GM23338 (cell line): ENCODE measurements at regions not wholly inside any gene's neighbourhood (a gene's known extent, or its start where the extent isn't known, plus 50 kb on each side); places are given as distances from the start of the nearest gene placed in this dataset.

Experiments
- ATAC-seq: fragments of 200-7000 bp; cut with Tn5 transposase; 3 replicates; pipeline ENCODE4 v1.9.1; 2020
- DNase-seq: peaks from one replicate; pipeline ENCODE4 v3.0.0-alpha.2; 2015; ENCODE audit warnings: low spot score
- H2AFZ ChIP-seq: fragments of 200-600 bp; sonication (generic); 2 replicates; pipeline ENCODE4 v1.8.0; 2016; ENCODE audit warnings: antibody characterized with exemption, mild to moderate bottlenecking, moderate library complexity
- H3F3A ChIP-seq: fragments of 200-600 bp; sonication (generic); replicated peaks from 2 replicates; pipeline ENCODE4 v1.8.0; 2017; ENCODE audit warnings: antibody characterized with exemption, mixed run types, low read depth
- H3K27ac ChIP-seq: fragments of 200-600 bp; sonication (generic); 2 replicates; pipeline ENCODE4 v1.6.1; 2016; ENCODE audit warnings: low read depth
- H3K27me3 ChIP-seq: fragments of 200-600 bp; sonication (generic); 2 replicates; pipeline ENCODE4 v1.8.0; 2016; ENCODE audit warnings: mild to moderate bottlenecking, mixed run types, moderate library complexity; ENCODE audit not compliant: insufficient read depth
- H3K36me3 ChIP-seq: fragments of 200-600 bp; sonication (generic); 2 replicates; pipeline ENCODE4 v1.8.0; 2016; ENCODE audit warnings: mild to moderate bottlenecking; ENCODE audit not compliant: insufficient read depth
- H3K4me1 ChIP-seq: fragments of 200-600 bp; sonication (generic); 2 replicates; pipeline ENCODE4 v1.8.0; 2016; ENCODE audit warnings: mild to moderate bottlenecking, moderate library complexity; ENCODE audit not compliant: insufficient read depth
- H3K4me2 ChIP-seq: fragments of 200-600 bp; sonication (generic); 2 replicates; pipeline ENCODE4 v1.7.1; 2017; ENCODE audit warnings: mixed run types
- H3K4me3 ChIP-seq: fragments of 200-600 bp; sonication (generic); 2 replicates; pipeline ENCODE4 v1.6.1; 2016; ENCODE audit warnings: mixed run types
- H3K79me2 ChIP-seq: fragments of 200-600 bp; sonication (generic); replicated peaks from 2 replicates; pipeline ENCODE4 v1.8.0; 2017; ENCODE audit warnings: mild to moderate bottlenecking; ENCODE audit not compliant: insufficient read depth
- H3K9me2 ChIP-seq: fragments of 200-600 bp; sonication (generic); 2 replicates; pipeline ENCODE4 v1.8.0; 2017; ENCODE audit not compliant: insufficient read depth
- H4K20me1 ChIP-seq: fragments of 200-600 bp; sonication (generic); replicated peaks from 2 replicates; pipeline ENCODE4 v1.8.0; 2017; ENCODE audit warnings: mild to moderate bottlenecking; ENCODE audit not compliant: insufficient read depth
- H3K27ac Mint-ChIP-seq: 2 replicates; pipeline ENCODE4 v1.8.0; 2020; ENCODE audit warnings: inconsistent platforms, mild to moderate bottlenecking, moderate library complexity, mixed read lengths
- H3K27me3 Mint-ChIP-seq: 3 replicates; pipeline ENCODE4 v1.8.0; 2022; ENCODE audit warnings: low read depth, mild to moderate bottlenecking, moderate library complexity, mixed read lengths, inconsistent platforms; ENCODE audit not compliant: insufficient read depth, poor library complexity
- H3K36me3 Mint-ChIP-seq: 3 replicates; pipeline ENCODE4 v1.8.0; 2021; ENCODE audit warnings: low read depth, mild to moderate bottlenecking, inconsistent platforms, moderate library complexity, mixed read lengths
- H3K4me1 Mint-ChIP-seq: 3 replicates; pipeline ENCODE4 v1.8.0; 2020; ENCODE audit warnings: mild to moderate bottlenecking, inconsistent platforms, mixed read lengths
- H3K4me3 Mint-ChIP-seq: 3 replicates; pipeline ENCODE4 v1.8.0; 2021; ENCODE audit warnings: moderate library complexity, mild to moderate bottlenecking, inconsistent platforms, mixed read lengths
- H3K9me3 Mint-ChIP-seq: 3 replicates; pipeline ENCODE4 v1.8.0; 2020; ENCODE audit warnings: moderate library complexity, mild to moderate bottlenecking, inconsistent platforms, mixed read lengths
- CREB1 ChIP-seq: fragments of 250-450 bp; sonication (Bioruptor Pico); IDR thresholded peaks from 2 replicates; pipeline ENCODE4 v1.5.0; 2020; ENCODE audit warnings: low read depth, mild to moderate bottlenecking, moderate library complexity
- EZH2 ChIP-seq: fragments of 200-600 bp; sonication (generic); IDR thresholded peaks from one replicate; pipeline ENCODE4 v1.8.0; 2017; ENCODE audit warnings: antibody characterized with exemption, mild to moderate bottlenecking, low read depth; ENCODE audit not compliant: unreplicated experiment
- EZH2phosphoT487 ChIP-seq: fragments of 200-600 bp; sonication (generic); IDR thresholded peaks from one replicate; pipeline ENCODE4 v1.8.1; 2018; ENCODE audit warnings: antibody characterized with exemption; ENCODE audit not compliant: unreplicated experiment
- JUNB ChIP-seq: IDR thresholded peaks from one replicate; pipeline ENCODE4 v1.6.1; 2016; ENCODE audit warnings: antibody characterized with exemption; ENCODE audit not compliant: unreplicated experiment
- NANOG ChIP-seq: IDR thresholded peaks from 2 replicates; pipeline ENCODE4 v1.6.1; 2016; ENCODE audit warnings: antibody characterized with exemption, borderline replicate concordance
- POLR2AphosphoS5 ChIP-seq: IDR thresholded peaks from 2 replicates; pipeline ENCODE4 v1.6.1; 2016; ENCODE audit warnings: antibody characterized with exemption, low read depth
- STAT1 ChIP-seq: IDR thresholded peaks from one replicate; pipeline ENCODE4 v1.6.1; 2016; ENCODE audit warnings: antibody characterized with exemption; ENCODE audit not compliant: unreplicated experiment
- ZNF114 ChIP-seq: fragments of 250-450 bp; sonication (Bioruptor Pico); IDR thresholded peaks from 2 replicates; pipeline ENCODE4 v1.5.0; 2020; ENCODE audit warnings: mild to moderate bottlenecking, moderate library complexity
- ZNF331 ChIP-seq: fragments of 250-450 bp; sonication (Bioruptor Pico); IDR thresholded peaks from 2 replicates; pipeline ENCODE4 v1.5.0; 2020; ENCODE audit warnings: low read depth, mild to moderate bottlenecking, moderate library complexity
- TF ChIP-seq, protein P1 (sequence below), 2 experiments: fragments of 200-600 bp in 1 of 2; sonication (generic) in 1 of 2; conservative IDR thresholded peaks; 2 replicates each; pipeline versions ENCODE4 v1.5.1 to v1.6.1; 2016 to 2017; ENCODE audit warnings: antibody characterized with exemption in 2 of 2, low read depth in 2 of 2, mild to moderate bottlenecking in 2 of 2, moderate library complexity in 1 of 2
- TF ChIP-seq, protein P2 (sequence below): fragments of 250-450 bp; sonication (Bioruptor Pico); IDR thresholded peaks from 2 replicates; pipeline ENCODE4 v1.5.0; 2020; ENCODE audit warnings: mild to moderate bottlenecking, moderate library complexity
- TF ChIP-seq, protein P3 (sequence below): IDR thresholded peaks from 2 replicates; pipeline ENCODE4 v1.6.1; 2016; ENCODE audit warnings: antibody characterized with exemption
- TF ChIP-seq, protein P4 (sequence below): IDR thresholded peaks from one replicate; pipeline ENCODE4 v1.6.1; 2018; ENCODE audit warnings: antibody characterized with exemption; ENCODE audit not compliant: unreplicated experiment

DNA sequence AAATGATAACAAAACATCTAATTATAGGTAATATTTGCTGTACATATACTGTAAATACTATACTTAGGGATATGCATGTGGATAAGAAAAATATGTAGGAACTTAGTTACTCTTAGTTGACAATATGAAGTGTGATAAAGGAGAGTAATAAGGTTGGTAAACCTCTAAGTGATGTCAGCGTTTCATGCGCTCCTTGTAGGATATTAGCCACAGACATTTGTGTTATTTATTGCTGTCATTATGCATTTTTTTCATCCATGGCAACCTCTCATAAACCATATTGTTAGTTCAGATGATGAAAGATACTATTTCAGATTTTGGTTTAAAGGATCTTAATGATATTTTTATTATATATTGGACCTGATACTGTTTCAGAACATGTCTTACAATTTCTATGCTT lies 298.1 kb upstream of the PITX2 start:
- H3K9me2 ChIP-seq, result no peaks in the 10 kb centered on the region
- Mint-ChIP-seq H3K36me3 (no peaks in the 10 kb centered on the region), H3K27ac (no peak overlapping the region), H3K4me1 (peaks cover 7% of the 10 kb centered on the region; the same call in 2 of the 3 replicates), H3K27me3 (peaks cover 4% of the 10 kb centered on the region), H3K9me3 (no peaks in the 10 kb centered on the region), H3K4me3 (no peak overlapping the region)
- H3K27ac ChIP-seq, result no peak overlapping the region
- DNase-seq (no peak), ATAC-seq (no peak)
- no peaks in the 10 kb centered on the region for H3K27me3 ChIP-seq
- H3K4me3 ChIP-seq, result no peak overlapping the region
- H4K20me1 ChIP-seq, result no peaks in the 10 kb centered on the region
- no peak overlapping the region for H3K4me2 ChIP-seq
- H3F3A ChIP-seq, result no peaks in the 10 kb centered on the region
- H3K79me2 ChIP-seq, result no peaks in the 10 kb centered on the region
- no peak overlapping the region for H2AFZ ChIP-seq
- no peaks in the 10 kb centered on the region for H3K4me1 ChIP-seq
- H3K36me3 ChIP-seq, result no peaks in the 10 kb centered on the region
- TF ChIP-seq JUNB (no peak), EZH2phosphoT487 (no peak), CREB1 (CRISPR knock-in tag) (no peak), STAT1 (no peak), ZNF114 (CRISPR knock-in tag) (no peak), POLR2AphosphoS5 (no peak), ZNF331 (CRISPR knock-in tag) (no peak), NANOG (no peak), EZH2 (no peak)
- TF ChIP-seq, protein P1, sequence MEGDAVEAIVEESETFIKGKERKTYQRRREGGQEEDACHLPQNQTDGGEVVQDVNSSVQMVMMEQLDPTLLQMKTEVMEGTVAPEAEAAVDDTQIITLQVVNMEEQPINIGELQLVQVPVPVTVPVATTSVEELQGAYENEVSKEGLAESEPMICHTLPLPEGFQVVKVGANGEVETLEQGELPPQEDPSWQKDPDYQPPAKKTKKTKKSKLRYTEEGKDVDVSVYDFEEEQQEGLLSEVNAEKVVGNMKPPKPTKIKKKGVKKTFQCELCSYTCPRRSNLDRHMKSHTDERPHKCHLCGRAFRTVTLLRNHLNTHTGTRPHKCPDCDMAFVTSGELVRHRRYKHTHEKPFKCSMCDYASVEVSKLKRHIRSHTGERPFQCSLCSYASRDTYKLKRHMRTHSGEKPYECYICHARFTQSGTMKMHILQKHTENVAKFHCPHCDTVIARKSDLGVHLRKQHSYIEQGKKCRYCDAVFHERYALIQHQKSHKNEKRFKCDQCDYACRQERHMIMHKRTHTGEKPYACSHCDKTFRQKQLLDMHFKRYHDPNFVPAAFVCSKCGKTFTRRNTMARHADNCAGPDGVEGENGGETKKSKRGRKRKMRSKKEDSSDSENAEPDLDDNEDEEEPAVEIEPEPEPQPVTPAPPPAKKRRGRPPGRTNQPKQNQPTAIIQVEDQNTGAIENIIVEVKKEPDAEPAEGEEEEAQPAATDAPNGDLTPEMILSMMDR (conservative IDR thresholded peaks at IDR 0.05; ENCODE audit: low read depth in 2 of 2), result no peak
- TF ChIP-seq, protein P2, sequence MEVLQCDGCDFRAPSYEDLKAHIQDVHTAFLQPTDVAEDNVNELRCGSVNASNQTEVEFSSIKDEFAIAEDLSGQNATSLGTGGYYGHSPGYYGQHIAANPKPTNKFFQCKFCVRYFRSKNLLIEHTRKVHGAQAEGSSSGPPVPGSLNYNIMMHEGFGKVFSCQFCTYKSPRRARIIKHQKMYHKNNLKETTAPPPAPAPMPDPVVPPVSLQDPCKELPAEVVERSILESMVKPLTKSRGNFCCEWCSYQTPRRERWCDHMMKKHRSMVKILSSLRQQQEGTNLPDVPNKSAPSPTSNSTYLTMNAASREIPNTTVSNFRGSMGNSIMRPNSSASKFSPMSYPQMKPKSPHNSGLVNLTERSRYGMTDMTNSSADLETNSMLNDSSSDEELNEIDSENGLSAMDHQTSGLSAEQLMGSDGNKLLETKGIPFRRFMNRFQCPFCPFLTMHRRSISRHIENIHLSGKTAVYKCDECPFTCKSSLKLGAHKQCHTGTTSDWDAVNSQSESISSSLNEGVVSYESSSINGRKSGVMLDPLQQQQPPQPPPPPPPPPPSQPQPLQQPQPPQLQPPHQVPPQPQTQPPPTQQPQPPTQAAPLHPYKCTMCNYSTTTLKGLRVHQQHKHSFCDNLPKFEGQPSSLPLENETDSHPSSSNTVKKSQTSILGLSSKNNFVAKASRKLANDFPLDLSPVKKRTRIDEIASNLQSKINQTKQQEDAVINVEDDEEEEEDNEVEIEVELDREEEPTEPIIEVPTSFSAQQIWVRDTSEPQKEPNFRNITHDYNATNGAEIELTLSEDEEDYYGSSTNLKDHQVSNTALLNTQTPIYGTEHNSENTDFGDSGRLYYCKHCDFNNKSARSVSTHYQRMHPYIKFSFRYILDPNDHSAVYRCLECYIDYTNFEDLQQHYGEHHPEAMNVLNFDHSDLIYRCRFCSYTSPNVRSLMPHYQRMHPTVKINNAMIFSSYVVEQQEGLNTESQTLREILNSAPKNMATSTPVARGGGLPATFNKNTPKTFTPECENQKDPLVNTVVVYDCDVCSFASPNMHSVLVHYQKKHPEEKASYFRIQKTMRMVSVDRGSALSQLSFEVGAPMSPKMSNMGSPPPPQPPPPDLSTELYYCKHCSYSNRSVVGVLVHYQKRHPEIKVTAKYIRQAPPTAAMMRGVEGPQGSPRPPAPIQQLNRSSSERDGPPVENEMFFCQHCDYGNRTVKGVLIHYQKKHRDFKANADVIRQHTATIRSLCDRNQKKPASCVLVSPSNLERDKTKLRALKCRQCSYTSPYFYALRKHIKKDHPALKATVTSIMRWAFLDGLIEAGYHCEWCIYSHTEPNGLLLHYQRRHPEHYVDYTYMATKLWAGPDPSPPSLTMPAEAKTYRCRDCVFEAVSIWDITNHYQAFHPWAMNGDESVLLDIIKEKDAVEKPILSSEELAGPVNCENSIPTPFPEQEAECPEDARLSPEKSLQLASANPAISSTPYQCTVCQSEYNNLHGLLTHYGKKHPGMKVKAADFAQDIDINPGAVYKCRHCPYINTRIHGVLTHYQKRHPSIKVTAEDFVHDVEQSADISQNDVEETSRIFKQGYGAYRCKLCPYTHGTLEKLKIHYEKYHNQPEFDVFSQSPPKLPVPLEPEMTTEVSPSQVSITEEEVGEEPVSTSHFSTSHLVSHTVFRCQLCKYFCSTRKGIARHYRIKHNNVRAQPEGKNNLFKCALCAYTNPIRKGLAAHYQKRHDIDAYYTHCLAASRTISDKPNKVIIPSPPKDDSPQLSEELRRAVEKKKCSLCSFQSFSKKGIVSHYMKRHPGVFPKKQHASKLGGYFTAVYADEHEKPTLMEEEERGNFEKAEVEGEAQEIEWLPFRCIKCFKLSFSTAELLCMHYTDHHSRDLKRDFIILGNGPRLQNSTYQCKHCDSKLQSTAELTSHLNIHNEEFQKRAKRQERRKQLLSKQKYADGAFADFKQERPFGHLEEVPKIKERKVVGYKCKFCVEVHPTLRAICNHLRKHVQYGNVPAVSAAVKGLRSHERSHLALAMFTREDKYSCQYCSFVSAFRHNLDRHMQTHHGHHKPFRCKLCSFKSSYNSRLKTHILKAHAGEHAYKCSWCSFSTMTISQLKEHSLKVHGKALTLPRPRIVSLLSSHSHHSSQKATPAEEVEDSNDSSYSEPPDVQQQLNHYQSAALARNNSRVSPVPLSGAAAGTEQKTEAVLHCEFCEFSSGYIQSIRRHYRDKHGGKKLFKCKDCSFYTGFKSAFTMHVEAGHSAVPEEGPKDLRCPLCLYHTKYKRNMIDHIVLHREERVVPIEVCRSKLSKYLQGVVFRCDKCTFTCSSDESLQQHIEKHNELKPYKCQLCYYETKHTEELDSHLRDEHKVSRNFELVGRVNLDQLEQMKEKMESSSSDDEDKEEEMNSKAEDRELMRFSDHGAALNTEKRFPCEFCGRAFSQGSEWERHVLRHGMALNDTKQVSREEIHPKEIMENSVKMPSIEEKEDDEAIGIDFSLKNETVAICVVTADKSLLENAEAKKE (CRISPR knock-in tag), result no peak
- TF ChIP-seq, protein P3, sequence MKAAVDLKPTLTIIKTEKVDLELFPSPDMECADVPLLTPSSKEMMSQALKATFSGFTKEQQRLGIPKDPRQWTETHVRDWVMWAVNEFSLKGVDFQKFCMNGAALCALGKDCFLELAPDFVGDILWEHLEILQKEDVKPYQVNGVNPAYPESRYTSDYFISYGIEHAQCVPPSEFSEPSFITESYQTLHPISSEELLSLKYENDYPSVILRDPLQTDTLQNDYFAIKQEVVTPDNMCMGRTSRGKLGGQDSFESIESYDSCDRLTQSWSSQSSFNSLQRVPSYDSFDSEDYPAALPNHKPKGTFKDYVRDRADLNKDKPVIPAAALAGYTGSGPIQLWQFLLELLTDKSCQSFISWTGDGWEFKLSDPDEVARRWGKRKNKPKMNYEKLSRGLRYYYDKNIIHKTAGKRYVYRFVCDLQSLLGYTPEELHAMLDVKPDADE, result no peak
- TF ChIP-seq, protein P4, sequence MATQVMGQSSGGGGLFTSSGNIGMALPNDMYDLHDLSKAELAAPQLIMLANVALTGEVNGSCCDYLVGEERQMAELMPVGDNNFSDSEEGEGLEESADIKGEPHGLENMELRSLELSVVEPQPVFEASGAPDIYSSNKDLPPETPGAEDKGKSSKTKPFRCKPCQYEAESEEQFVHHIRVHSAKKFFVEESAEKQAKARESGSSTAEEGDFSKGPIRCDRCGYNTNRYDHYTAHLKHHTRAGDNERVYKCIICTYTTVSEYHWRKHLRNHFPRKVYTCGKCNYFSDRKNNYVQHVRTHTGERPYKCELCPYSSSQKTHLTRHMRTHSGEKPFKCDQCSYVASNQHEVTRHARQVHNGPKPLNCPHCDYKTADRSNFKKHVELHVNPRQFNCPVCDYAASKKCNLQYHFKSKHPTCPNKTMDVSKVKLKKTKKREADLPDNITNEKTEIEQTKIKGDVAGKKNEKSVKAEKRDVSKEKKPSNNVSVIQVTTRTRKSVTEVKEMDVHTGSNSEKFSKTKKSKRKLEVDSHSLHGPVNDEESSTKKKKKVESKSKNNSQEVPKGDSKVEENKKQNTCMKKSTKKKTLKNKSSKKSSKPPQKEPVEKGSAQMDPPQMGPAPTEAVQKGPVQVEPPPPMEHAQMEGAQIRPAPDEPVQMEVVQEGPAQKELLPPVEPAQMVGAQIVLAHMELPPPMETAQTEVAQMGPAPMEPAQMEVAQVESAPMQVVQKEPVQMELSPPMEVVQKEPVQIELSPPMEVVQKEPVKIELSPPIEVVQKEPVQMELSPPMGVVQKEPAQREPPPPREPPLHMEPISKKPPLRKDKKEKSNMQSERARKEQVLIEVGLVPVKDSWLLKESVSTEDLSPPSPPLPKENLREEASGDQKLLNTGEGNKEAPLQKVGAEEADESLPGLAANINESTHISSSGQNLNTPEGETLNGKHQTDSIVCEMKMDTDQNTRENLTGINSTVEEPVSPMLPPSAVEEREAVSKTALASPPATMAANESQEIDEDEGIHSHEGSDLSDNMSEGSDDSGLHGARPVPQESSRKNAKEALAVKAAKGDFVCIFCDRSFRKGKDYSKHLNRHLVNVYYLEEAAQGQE, result no peak
